HCT116 (cell line): ENCODE measurements at regions not wholly inside any gene's neighbourhood (a gene's known extent, or its start where the extent isn't known, plus 50 kb on each side); places are given as distances from the start of the nearest gene placed in this dataset.

Experiments
- ATAC-seq: fragments of 200-7000 bp; cut with Tn5 transposase; 2 replicates; pipeline ENCODE4 v1.9.1; 2020; ENCODE audit warnings: mild to moderate bottlenecking, moderate library complexity
- BruUV-seq: library from RNA; stranded (reverse); fragments of 400-500 nt; replicated peaks from 2 replicates; lab custom pipeline; 2021; lab: Mats Ljungman, UMichigan
- CTCF ChIA-PET: fragments of 300-600 bp; sonication (Branson Sonifier 250); formaldehyde crosslinking; loops from one replicate; lab custom pipeline; 2021; ENCODE audit warnings: antibody characterized with exemption; lab: Charles Lee
- POLR2A ChIA-PET: fragments of 300-600, 350-600 bp; sonication (Branson Sonifier 250); formaldehyde crosslinking; loops from one replicate; lab custom pipeline; 2021; ENCODE audit warnings: antibody characterized with exemption; lab: Charles Lee
- RAD21 ChIA-PET, 2 experiments: fragments of 300-600 bp; sonication (Branson Sonifier 250); formaldehyde crosslinking; loops; one replicate each; lab custom pipeline; 2023; ENCODE audit warnings: low total read pairs in 2 of 2; ENCODE audit not compliant: uncharacterized antibody in 2 of 2, unreplicated experiment in 2 of 2, low non-redundant PET in 1 of 2; lab: Charles Lee
- DNase-seq: peaks from one replicate; pipeline ENCODE4 v3.0.0-alpha.2; 2010; ENCODE audit warnings: low read depth, low spot score
- H2AFZ ChIP-seq: fragments of 200-600 bp; shearing (Covaris generic), sonication (generic); 2 replicates; pipeline ENCODE4 v1.6.1; 2017; ENCODE audit warnings: low read depth, mixed run types, mixed read lengths, antibody characterized with exemption, low read length; ENCODE audit not compliant: poor library complexity, severe bottlenecking
- H3K27ac ChIP-seq: 2 replicates; pipeline ENCODE4 v1.5.1; 2012; ENCODE audit warnings: low read depth, low read length
- H3K27me3 ChIP-seq: fragments of 200-600 bp; sonication (generic); 2 replicates; pipeline ENCODE4 v1.6.1; 2016; ENCODE audit warnings: mixed run types, low read length, mixed read lengths; ENCODE audit not compliant: insufficient read depth
- H3K36me3 ChIP-seq, 2 experiments: fragments of 200-500 bp in 1 of 2; fragments of 200-600 bp in 1 of 2; sonication (Bioruptor generic) in 1 of 2; sonication (generic) in 1 of 2; 2 replicates each; pipeline versions ENCODE4 v1.5.1 to v1.6.1; 2014 to 2016; ENCODE audit warnings: low read length in 2 of 2, inconsistent platforms in 1 of 2, mixed read lengths in 1 of 2, mixed run types in 1 of 2; ENCODE audit not compliant: insufficient read depth in 2 of 2, control insufficient read depth in 1 of 2
- H3K4me1 ChIP-seq, 2 experiments: fragments of 200-600 bp in 1 of 2; sonication (generic) in 1 of 2; 2 replicates each; pipeline versions ENCODE4 v1.5.1 to v1.6.1; 2012 to 2017; ENCODE audit warnings: low read length in 2 of 2, inconsistent platforms in 1 of 2, mild to moderate bottlenecking in 1 of 2, mixed read lengths in 1 of 2, mixed run types in 1 of 2, moderate library complexity in 1 of 2; ENCODE audit not compliant: insufficient read depth in 2 of 2, control insufficient read depth in 1 of 2
- H3K4me2 ChIP-seq: fragments of 200-600 bp; sonication (generic); 2 replicates; pipeline ENCODE4 v1.6.1; 2017; ENCODE audit warnings: mixed run types, low read length, mixed read lengths
- H3K4me3 ChIP-seq, 2 experiments: fragments of 200-600 bp in 1 of 2; sonication (generic) in 1 of 2; replicated peaks in 1 of 2; 2 replicates each; pipeline ENCODE4 v1.5.1; 2011 to 2016; ENCODE audit warnings: low read length in 2 of 2, control low read depth in 1 of 2, low read depth in 1 of 2, mild to moderate bottlenecking in 1 of 2, mixed read lengths in 1 of 2, mixed run types in 1 of 2
- H3K79me2 ChIP-seq: fragments of 200-600 bp; sonication (generic); 2 replicates; pipeline ENCODE4 v1.6.1; 2017; ENCODE audit warnings: mild to moderate bottlenecking, mixed run types, low read length, moderate library complexity, mixed read lengths; ENCODE audit not compliant: insufficient read depth
- H3K9ac ChIP-seq: fragments of 200-600 bp; sonication (generic); 2 replicates; pipeline ENCODE4 v1.6.1; 2016; ENCODE audit warnings: low read length, mixed read lengths
- H3K9me2 ChIP-seq: fragments of 200-600 bp; sonication (generic), shearing (Covaris generic); 2 replicates; pipeline ENCODE4 v1.6.1; 2017; ENCODE audit warnings: mixed run types, mild to moderate bottlenecking, moderate library complexity; ENCODE audit not compliant: insufficient read depth
- H3K9me3 ChIP-seq, 2 experiments: fragments of 200-500 bp in 1 of 2; fragments of 200-600 bp in 1 of 2; sonication (Bioruptor generic) in 1 of 2; sonication (generic) in 1 of 2; 2 replicates each; pipeline ENCODE4 v1.6.1; 2014 to 2017; ENCODE audit warnings: low read length in 2 of 2, mixed read lengths in 2 of 2, inconsistent platforms in 1 of 2, low read depth in 1 of 2, mild to moderate bottlenecking in 1 of 2, mixed run types in 1 of 2, moderate library complexity in 1 of 2; ENCODE audit not compliant: control insufficient read depth in 1 of 2, insufficient read depth in 1 of 2
- H4K20me1 ChIP-seq: fragments of 200-600 bp; sonication (generic), shearing (Covaris generic); 2 replicates; pipeline ENCODE4 v1.6.1; 2017; ENCODE audit warnings: mixed run types, mild to moderate bottlenecking, moderate library complexity; ENCODE audit not compliant: insufficient read depth
- CTCF ChIP-seq, 3 experiments: fragments of 200-600 bp in 1 of 3; sonication (generic) in 1 of 3; IDR thresholded peaks in 2 of 3; conservative IDR thresholded peaks in 1 of 3; 2 replicates each; pipeline ENCODE4 v1.5.1; 2012 to 2017; ENCODE audit warnings: low read depth in 2 of 3, low read length in 2 of 3, antibody characterized with exemption in 1 of 3, borderline replicate concordance in 1 of 3, control low read depth in 1 of 3, mild to moderate bottlenecking in 1 of 3, mixed read lengths in 1 of 3, mixed run types in 1 of 3, moderate library complexity in 1 of 3; ENCODE audit not compliant: insufficient read depth in 1 of 3
- EGR1 ChIP-seq: IDR thresholded peaks from 2 replicates; pipeline ENCODE4 v1.6.1; 2012; ENCODE audit warnings: low read depth
- ELF1 ChIP-seq: IDR thresholded peaks from 2 replicates; pipeline ENCODE4 v1.6.1; 2012; ENCODE audit warnings: low read depth, borderline replicate concordance
- EZH2phosphoT487 ChIP-seq: fragments of 200-600 bp; IDR thresholded peaks from 2 replicates; pipeline ENCODE4 v1.6.1; 2018; ENCODE audit warnings: antibody characterized with exemption, borderline replicate concordance
- JUND ChIP-seq: IDR thresholded peaks from 2 replicates; pipeline ENCODE4 v1.6.1; 2012
- POLR2A ChIP-seq: IDR thresholded peaks from 2 replicates; pipeline ENCODE4 v1.7.0; 2011; ENCODE audit warnings: borderline replicate concordance; ENCODE audit not compliant: insufficient read depth, insufficient read length; ENCODE audit errors: extremely low read depth
- REST ChIP-seq: IDR thresholded peaks from 2 replicates; pipeline ENCODE4 v1.6.1; 2012; ENCODE audit warnings: low read depth
- SIN3A ChIP-seq: IDR thresholded peaks from 2 replicates; pipeline ENCODE4 v1.6.1; 2012; ENCODE audit warnings: low read depth
- SP1 ChIP-seq: IDR thresholded peaks from 2 replicates; pipeline ENCODE4 v1.6.1; 2012; ENCODE audit warnings: low read depth
- ZFX ChIP-seq: fragments of 450-650 bp; IDR thresholded peaks from 2 replicates; pipeline ENCODE4 v1.6.1; 2017
- intact Hi-C: fragments of 100-400 bp; cut with micrococcal nuclease; formaldehyde crosslinking; loops from 2 replicates; pipeline ENCODE4 v1.10.0; 2022

GRCh38 chrX:7202206-7202605 lies 54.3 kb upstream of the PUDP start:
- CTCF ChIA-PET, result no interaction called here
- Histone ChIP-seq H3K9me2 (no peaks in the 10 kb centered on the region), H3K4me3 (no peak overlapping the region), H4K20me1 (no peaks in the 10 kb centered on the region), H3K9me3 (no peaks in the 10 kb centered on the region), H3K9ac (no peak overlapping the region), H3K79me2 (no peaks in the 10 kb centered on the region), H3K27me3 (no peaks in the 10 kb centered on the region), H3K27ac (no peak overlapping the region), H3K4me2 (no peak overlapping the region), H3K4me1 (no peaks in the 10 kb centered on the region), H3K36me3 (no peaks in the 10 kb centered on the region), H2AFZ (no peak overlapping the region)
- ATAC-seq, result no peak
- RAD21 ChIA-PET, result no interaction called here
- TF ChIP-seq POLR2A, result no peak
- no peak for TF ChIP-seq SP1
- no peak for TF ChIP-seq JUND
- no peak for TF ChIP-seq ZFX
- no peak for TF ChIP-seq SIN3A
- TF ChIP-seq REST, result no peak
- no peak for TF ChIP-seq EGR1
- no peak for TF ChIP-seq EZH2phosphoT487
- TF ChIP-seq ELF1, result no peak
- no peak for TF ChIP-seq CTCF (IDR thresholded peaks at IDR 0.05 in 2 of 3, conservative IDR thresholded peaks at IDR 0.05 in 1 of 3; ENCODE audit: borderline replicate concordance in 1 of 3, insufficient read depth in 1 of 3, low read depth in 2 of 3, low read length in 2 of 3)
- no peak for DNase-seq
- POLR2A ChIA-PET, result no interaction called here
- intact Hi-C loops, result no loop called here
- BruUV-seq, result no TSS peak
